Ectodermal cell (in vitro differentiated cells): ENCODE measurements at regions not wholly inside any gene's neighbourhood (a gene's known extent, or its start where the extent isn't known, plus 50 kb on each side); places are given as distances from the start of the nearest gene placed in this dataset.

ENCODE experiments used
- H3K27ac ChIP-seq: 2 replicates; pipeline ENCODE4 v1.7.0; 2013; ENCODE audit warnings: mild to moderate bottlenecking, low read depth, low read length; ENCODE audit not compliant: insufficient read depth, poor library complexity, severe bottlenecking
- H3K27me3 ChIP-seq: 2 replicates; pipeline ENCODE4 v1.7.0; 2013; ENCODE audit warnings: mild to moderate bottlenecking, low read length; ENCODE audit not compliant: insufficient read depth, control insufficient read depth, poor library complexity, severe bottlenecking
- H3K36me3 ChIP-seq: one replicate; pipeline ENCODE4 v1.7.0; 2013; ENCODE audit warnings: low read length; ENCODE audit not compliant: control insufficient read depth, insufficient read depth
- H3K4me1 ChIP-seq: one replicate; pipeline ENCODE4 v1.7.0; 2013; ENCODE audit warnings: low read length; ENCODE audit not compliant: control insufficient read depth, insufficient read depth
- H3K4me3 ChIP-seq: 2 replicates; pipeline ENCODE4 v1.7.0; 2013; ENCODE audit warnings: low read depth, low read length, control low read depth; ENCODE audit not compliant: insufficient read depth
- H3K9me3 ChIP-seq: 2 replicates; pipeline ENCODE4 v1.7.0; 2013; ENCODE audit warnings: mild to moderate bottlenecking, low read length, moderate library complexity; ENCODE audit not compliant: control insufficient read depth
- WGBS, 2 experiments: methylation state at CpG; one replicate each; pipeline ENCODE4 v1.1.7; 2013; ENCODE audit warnings: missing lambda C conversion rate in 2 of 2; 5-methylcytosine and 5-hydroxymethylcytosine counted together

DNA sequence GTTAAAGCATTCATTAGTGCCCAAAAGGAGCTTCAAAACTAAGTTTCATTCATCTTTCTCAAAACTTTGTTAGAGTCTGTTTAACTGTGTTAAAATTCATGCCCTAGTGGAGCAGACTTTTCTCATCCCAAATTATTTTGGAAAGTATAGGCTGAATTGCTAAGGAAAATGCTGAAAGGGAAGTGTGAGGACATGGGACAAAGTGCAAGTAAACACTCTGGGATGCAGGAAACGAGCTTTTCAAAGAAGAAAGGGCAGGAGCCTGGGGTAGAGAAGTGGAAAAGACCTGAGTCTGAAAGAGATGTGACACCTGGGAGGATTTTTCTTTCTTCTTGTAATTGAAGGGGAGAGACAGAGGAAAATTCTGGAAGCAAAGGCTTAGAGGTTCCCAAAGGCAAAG is 93.1 kb upstream of the ANKRD1 start:
- no peak overlapping the region for H3K4me3 ChIP-seq
- no peaks in the 10 kb centered on the region for H3K4me1 ChIP-seq
- H3K36me3 ChIP-seq, result no peaks in the 10 kb centered on the region
- no peaks in the 10 kb centered on the region for H3K9me3 ChIP-seq
- no peak overlapping the region for H3K27ac ChIP-seq
- H3K27me3 ChIP-seq, result no peaks in the 10 kb centered on the region
- 79 to 82% methylated on average over 1 of the region's 1 CpG for WGBS, 2 experiments

DNA sequence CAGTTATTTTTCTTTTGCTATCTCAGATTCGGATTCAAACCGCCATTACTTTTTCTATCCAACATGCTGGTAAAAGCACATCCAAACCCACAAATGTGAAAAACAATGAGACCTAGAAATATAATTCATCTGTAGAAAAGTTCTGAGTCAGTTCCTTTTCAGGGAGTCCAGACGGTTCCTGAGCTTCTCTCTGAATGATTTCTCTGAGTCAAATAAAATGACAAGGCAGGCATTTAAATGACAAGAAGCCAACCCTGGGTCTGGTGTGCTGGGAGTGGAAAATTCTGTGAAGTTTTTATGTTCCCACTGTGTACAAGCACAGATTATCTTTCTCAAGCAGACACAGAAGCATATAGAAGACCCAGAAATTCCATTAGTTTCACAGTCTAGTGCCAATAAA is 96.3 kb upstream of the ANKRD1 start:
- Histone ChIP-seq H3K9me3 (no peaks in the 10 kb centered on the region), H3K27me3 (no peaks in the 10 kb centered on the region), H3K27ac (no peak overlapping the region), H3K4me3 (no peak overlapping the region), H3K36me3 (no peaks in the 10 kb centered on the region), H3K4me1 (no peaks in the 10 kb centered on the region)
- 80 to 90% methylated on average over 3 of the region's 3 CpGs for WGBS, 2 experiments

DNA sequence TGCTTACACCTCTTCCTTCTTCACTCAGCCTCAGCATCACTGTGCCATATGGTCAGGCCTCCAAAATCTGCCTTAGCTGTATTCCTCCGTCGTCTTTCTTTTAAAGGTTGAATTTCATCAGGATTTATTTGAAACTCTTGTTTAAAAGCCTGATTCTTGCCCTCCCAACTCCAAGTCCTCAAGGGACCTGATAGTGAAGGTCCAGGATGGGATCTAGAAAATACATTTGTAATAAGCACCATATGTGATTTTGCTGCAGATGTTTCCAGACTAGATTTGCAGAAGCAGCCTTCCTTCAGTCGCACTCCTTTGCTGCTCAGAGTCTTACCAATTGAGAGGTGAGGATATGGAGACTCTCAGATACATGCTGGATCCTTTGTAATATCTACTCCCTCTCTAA is 101.0 kb upstream of the ANKRD1 start:
- Histone ChIP-seq H3K27ac (no peak overlapping the region), H3K9me3 (no peaks in the 10 kb centered on the region), H3K4me1 (no peaks in the 10 kb centered on the region), H3K36me3 (no peaks in the 10 kb centered on the region), H3K27me3 (no peaks in the 10 kb centered on the region), H3K4me3 (no peak overlapping the region)
- WGBS, 2 experiments, result 91 to 100% methylated on average over 3 of the region's 3 CpGs

DNA sequence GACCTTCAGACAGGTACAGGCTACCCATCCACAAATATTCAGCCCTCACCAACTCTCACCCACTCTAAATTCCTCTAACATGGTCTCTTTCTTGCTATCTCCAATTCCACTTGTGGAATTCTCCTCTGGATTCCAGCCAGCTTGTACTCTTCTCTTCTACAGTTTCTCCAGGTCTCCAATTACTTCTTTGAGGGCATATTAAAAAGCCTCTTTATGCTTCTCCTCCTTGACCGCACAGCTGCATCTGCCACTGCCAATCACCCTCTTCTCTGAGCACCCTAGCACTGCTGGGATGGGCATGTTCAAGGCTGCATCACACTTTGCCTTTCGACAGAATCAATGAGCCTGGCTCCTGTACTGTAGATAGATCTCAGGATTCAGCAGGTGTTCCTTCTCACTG is 101.5 kb upstream of the ANKRD1 start:
- Histone ChIP-seq H3K36me3 (no peaks in the 10 kb centered on the region), H3K4me1 (no peaks in the 10 kb centered on the region), H3K27me3 (no peaks in the 10 kb centered on the region), H3K9me3 (no peaks in the 10 kb centered on the region), H3K4me3 (no peak overlapping the region), H3K27ac (no peak overlapping the region)
- 96% methylated on average over 2 of the region's 2 CpGs for WGBS, 2 experiments

DNA sequence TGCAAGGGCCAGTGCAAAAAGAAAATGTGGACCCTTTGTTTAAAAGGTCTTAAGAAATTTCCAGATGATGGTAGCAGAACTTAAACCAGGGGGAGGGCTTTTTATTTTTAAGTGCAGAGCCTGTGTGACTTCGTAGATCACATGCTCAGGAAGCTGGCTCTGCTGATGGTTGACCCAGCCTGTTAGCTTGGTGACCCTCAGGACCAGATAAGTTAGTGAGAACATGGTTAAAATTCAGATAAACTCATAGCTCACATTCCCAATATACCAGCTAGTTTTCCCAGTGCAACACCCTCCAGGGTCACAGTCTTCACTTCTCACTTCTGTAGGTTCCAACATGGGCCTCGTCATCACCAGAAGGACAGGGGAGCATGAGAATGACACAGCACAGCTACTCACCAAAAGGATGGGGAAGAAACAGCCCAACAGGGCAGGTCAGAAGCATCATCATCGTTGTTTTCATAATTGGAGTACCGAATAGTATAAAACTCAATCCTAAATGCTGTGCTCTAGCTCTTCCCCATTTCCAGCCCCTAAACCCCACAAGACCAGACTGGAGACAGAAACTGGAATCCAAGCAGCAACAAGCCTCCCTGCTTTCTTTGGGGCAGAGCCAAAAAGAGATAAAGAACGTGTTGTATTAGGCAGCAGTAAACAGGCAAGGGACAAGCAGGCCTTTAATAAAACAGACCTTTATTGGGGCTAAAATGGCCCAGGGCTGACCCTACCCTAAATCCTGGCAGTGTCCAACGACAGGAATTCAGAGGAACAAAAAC is 102.2 kb upstream of the ANKRD1 start:
- Histone ChIP-seq H3K9me3 (no peaks in the 10 kb centered on the region), H3K27me3 (no peaks in the 10 kb centered on the region), H3K4me1 (no peaks in the 10 kb centered on the region), H3K27ac (no peak overlapping the region), H3K36me3 (no peaks in the 10 kb centered on the region), H3K4me3 (no peak overlapping the region)
- 90 to 92% methylated on average over 6 of the region's 6 CpGs for WGBS, 2 experiments

DNA sequence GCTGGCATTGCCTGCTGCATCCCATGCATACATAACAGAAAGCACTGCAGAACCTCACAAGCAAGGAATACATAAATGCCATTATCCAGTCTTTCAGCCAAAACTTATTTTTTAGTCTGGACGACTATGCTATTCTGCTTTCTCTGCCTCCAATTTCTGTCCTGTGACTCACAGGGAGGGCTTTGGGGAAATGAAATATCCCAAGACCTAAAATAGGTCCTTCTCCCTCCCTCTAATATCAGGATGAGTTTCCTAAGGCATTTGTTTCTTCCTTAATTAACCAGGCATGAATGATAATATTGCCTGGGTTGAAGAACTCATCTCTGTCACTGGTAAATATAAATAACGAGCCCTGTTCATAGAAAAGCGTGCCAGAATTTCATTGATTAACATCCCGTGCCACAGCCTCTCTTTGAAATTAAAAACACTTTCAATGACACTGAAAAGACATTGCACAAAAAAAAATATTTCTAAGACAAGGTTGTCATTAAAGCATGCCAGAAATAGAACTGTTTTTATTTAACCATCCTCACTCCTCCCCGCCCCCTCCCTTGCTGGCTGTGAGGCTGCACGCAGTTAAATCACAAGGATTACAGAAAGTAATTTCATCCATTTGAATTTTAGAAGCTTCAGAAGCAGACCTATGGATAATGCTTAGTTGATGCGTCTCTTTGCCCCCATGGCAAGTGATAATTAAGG is 103.0 kb upstream of the ANKRD1 start:
- Histone ChIP-seq H3K4me3 (no peak overlapping the region), H3K27me3 (no peaks in the 10 kb centered on the region), H3K36me3 (no peaks in the 10 kb centered on the region), H3K27ac (no peak overlapping the region), H3K9me3 (no peaks in the 10 kb centered on the region), H3K4me1 (no peaks in the 10 kb centered on the region)
- WGBS, 2 experiments, result 93 to 96% methylated on average over 7 of the region's 7 CpGs

DNA sequence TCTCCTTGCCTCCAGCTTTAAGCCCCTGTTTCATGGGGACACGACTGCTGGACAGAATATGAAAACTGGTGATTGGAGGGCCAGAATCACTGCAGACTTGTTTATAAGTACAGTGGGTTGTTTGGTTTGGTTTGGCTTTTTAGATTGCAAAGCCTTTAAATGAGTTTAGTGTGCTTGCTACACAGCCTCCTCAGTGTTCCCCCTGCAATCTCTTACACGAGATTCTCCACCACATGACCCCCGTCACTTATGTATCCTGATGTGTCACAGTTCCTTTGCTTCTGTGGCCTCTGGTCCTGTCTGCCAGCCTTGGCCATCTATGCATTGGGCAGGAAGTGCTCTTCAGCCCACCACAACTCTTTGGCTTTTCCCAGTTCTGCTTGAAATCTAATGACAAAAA is 103.7 kb upstream of the ANKRD1 start:
- Histone ChIP-seq H3K36me3 (no peaks in the 10 kb centered on the region), H3K27me3 (no peaks in the 10 kb centered on the region), H3K9me3 (no peaks in the 10 kb centered on the region), H3K4me1 (no peaks in the 10 kb centered on the region), H3K4me3 (no peak overlapping the region), H3K27ac (no peak overlapping the region)
- 93 to 96% methylated on average over 3 of the region's 3 CpGs for whole genome bisulfite sequencing, 2 experiments

DNA sequence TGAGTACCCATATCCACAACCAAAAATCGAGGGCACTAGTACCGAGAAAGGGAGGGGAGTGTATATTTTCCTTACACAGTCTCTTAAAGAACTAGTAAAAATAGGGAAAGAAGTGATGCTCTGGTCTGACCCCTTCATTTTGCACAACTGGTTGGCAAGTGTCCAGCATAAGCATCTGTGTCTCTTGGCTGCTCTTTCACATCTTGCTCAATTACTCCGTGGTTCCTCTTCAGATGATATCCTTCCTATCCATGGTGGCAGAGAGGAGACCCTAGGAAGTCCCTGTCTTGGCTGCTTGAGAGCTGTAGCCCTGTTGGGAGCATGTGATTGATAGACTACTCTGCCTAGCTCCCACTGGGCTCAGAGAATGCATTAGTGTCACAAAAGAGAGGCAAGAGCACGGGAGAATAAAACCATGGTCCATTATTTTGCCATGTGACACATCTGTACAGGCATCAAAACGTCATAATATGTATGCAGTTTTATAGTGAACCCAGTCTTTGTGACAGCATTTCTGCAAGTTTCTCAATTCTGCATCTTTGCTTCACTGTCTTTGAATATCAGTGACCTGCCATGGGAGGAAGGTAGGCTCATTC is 111.8 kb upstream of the ANKRD1 start:
- peaks cover 21% of the 10 kb centered on the region for H3K4me1 ChIP-seq
- H3K9me3 ChIP-seq, result no peaks in the 10 kb centered on the region
- no peaks in the 10 kb centered on the region for H3K36me3 ChIP-seq
- no peak overlapping the region for H3K4me3 ChIP-seq
- no peaks in the 10 kb centered on the region for H3K27me3 ChIP-seq
- no peak overlapping the region for H3K27ac ChIP-seq
- WGBS, 2 experiments, result 83 to 88% methylated on average over 5 of the region's 5 CpGs

DNA sequence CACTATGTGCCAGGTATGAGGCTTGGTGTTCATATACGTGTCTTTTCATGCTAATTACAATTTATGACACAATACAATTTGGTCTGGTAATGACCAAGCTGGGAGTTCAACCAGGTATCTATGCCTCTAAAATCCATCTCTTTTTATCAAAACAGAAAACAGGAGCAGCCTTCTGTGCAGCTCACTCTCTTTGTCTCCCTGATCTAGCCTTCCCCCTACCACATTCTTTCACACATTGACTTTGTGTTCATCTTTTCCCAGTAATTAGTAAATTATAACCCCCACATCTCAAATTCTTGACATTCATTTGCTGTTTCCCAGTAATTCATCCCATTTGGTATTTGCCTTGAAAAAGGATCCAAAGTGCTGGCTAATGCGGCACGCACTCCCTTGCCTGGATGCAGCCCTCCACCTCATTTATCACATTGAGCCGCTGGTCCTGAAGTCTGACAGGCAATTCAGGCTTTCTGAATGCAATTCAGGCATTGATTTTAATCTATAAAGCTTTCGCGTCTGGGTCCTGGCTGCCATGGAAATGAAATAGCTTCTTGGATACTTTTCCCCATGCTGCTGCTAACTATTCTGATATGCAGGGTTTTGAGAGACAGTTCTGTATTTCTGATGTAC is 112.5 kb upstream of the ANKRD1 start:
- no peak overlapping the region for H3K4me3 ChIP-seq
- peak overlapping the region; percentile 55 for H3K27ac ChIP-seq
- H3K4me1 ChIP-seq, result peaks cover 21% of the 10 kb centered on the region
- H3K9me3 ChIP-seq, result no peaks in the 10 kb centered on the region
- H3K36me3 ChIP-seq, result no peaks in the 10 kb centered on the region
- no peaks in the 10 kb centered on the region for H3K27me3 ChIP-seq
- 79 to 88% methylated on average over 6 of the region's 6 CpGs for WGBS, 2 experiments

DNA sequence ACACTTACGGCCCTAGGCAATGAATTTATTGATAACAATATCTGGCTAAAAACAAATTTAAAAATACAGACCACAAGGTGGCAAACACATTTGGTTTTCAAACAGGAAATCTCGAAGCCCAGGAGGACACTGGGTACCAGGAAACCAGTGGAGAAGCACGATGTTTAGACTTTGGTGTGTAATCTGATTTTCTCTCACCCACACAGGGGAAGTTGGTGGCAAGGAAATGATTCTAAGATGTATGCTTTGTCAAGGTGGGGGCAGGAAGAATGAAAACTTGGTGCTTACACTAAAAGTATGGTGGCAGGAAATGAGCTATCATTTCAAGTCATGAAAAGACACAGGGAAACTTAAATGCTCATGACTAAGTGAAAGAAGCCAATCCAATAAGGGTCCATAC is 113.2 kb upstream of the ANKRD1 start:
- H3K36me3 ChIP-seq, result no peaks in the 10 kb centered on the region
- H3K27ac ChIP-seq, result no peak overlapping the region
- 89 to 100% methylated on average over 2 to 3 of the region's 3 CpGs for WGBS, 2 experiments
- H3K4me1 ChIP-seq, result peaks cover 21% of the 10 kb centered on the region
- H3K9me3 ChIP-seq, result no peaks in the 10 kb centered on the region
- no peaks in the 10 kb centered on the region for H3K27me3 ChIP-seq
- H3K4me3 ChIP-seq, result no peak overlapping the region
